ENCODE measurements at regions not wholly inside any gene's neighbourhood (a gene's known extent, or its start where the extent isn't known, plus 50 kb on each side); places are given as distances from the start of the nearest gene placed in this dataset.

DNA sequence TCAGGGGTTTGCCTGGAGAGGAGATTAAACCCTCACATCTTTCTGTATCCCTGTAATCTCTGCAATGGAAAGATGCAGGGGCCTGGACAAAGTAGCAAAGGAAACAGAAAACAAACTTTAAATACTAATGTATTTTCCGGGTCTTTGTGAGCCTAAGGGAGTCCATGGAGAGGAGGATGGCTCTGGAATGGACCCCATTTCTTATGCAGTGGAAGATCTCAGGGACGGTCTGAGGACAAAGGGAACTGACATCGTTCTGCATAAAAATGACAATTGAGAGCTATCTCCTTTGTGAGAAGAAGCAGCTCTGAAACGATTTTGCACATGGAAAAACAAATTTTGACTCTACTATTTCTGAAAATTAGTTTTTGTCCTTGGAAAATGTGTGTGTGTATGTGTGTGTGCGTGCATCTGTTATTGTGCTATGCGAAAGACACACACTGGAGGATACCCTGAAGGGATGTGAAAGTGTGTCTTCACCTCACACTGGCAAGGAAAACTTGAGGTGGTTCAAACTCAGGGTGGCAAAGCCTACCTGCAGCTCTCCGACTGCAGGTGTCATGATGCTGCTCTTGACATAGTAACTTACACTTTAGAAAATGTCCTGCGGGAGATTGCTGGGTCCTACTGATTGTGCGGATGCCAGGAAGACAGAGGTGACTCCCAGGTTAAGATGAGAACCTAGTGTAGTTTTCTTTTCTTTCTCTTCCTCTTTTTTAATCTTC lies 126.4 kb upstream of the JADE1 start:
- Histone ChIP-seq H3K4me3 (ENCODE audit: low read depth, low read length) (no peak overlapping the region), H3K27ac (ENCODE audit: extremely low read depth, low read depth, low read length) (no peak overlapping the region), H3K36me3 (ENCODE audit: control insufficient read depth in 2 of 2, insufficient read depth in 1 of 2, low read length in 2 of 2) (no peaks in the 10 kb centered on the region), H3K9me3 (ENCODE audit: control insufficient read depth, insufficient read depth, low read depth, low read length) (no peaks in the 10 kb centered on the region), H3K4me1 (ENCODE audit: control insufficient read depth, insufficient read depth, low read length) (no peaks in the 10 kb centered on the region)
- TF ChIP-seq, protein P1, sequence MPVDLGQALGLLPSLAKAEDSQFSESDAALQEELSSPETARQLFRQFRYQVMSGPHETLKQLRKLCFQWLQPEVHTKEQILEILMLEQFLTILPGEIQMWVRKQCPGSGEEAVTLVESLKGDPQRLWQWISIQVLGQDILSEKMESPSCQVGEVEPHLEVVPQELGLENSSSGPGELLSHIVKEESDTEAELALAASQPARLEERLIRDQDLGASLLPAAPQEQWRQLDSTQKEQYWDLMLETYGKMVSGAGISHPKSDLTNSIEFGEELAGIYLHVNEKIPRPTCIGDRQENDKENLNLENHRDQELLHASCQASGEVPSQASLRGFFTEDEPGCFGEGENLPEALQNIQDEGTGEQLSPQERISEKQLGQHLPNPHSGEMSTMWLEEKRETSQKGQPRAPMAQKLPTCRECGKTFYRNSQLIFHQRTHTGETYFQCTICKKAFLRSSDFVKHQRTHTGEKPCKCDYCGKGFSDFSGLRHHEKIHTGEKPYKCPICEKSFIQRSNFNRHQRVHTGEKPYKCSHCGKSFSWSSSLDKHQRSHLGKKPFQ (tag by site-specific recombination; IDR thresholded peaks at IDR 0.05): no peak
- no peak for TF ChIP-seq ZXDB (tag by site-specific recombination; IDR thresholded peaks at IDR 0.05)
- TF ChIP-seq ZNF223 (tag by site-specific recombination; IDR thresholded peaks at IDR 0.05): no peak
- TF ChIP-seq ZNF280C (tag by site-specific recombination; IDR thresholded peaks at IDR 0.05): no peak
- no peak for TF ChIP-seq ZSCAN4 (tag by site-specific recombination; IDR thresholded peaks at IDR 0.05)
- TF ChIP-seq ZNF184 (tag by site-specific recombination; IDR thresholded peaks at IDR 0.05): no peak
- TF ChIP-seq ZIC2 (tag by site-specific recombination; IDR thresholded peaks at IDR 0.05): no peak
- TF ChIP-seq MZF1 (tag by site-specific recombination; IDR thresholded peaks at IDR 0.05; ENCODE audit: borderline replicate concordance): no peak
- no peak for TF ChIP-seq ZNF114 (tag by site-specific recombination; IDR thresholded peaks at IDR 0.05)
- no peak for TF ChIP-seq ZNF133 (tag by site-specific recombination; IDR thresholded peaks at IDR 0.05)
- no peak for TF ChIP-seq ZNF768 (tag by site-specific recombination; IDR thresholded peaks at IDR 0.05)
- no peak for TF ChIP-seq SETDB1 (IDR thresholded peaks at IDR 0.05; ENCODE audit: insufficient read length, low read length)
- TF ChIP-seq ZNF558 (tag by site-specific recombination; IDR thresholded peaks at IDR 0.05): no peak
- TF ChIP-seq ZNF335 (tag by site-specific recombination; conservative IDR thresholded peaks at IDR 0.05): no peak
- TF ChIP-seq ZNF10 (tag by site-specific recombination; IDR thresholded peaks at IDR 0.05): no peak
- TF ChIP-seq ZNF639 (tag by site-specific recombination; IDR thresholded peaks at IDR 0.05): no peak
- ChIA-PET POLR2A (no interaction called here), CTCF (no interaction called here)

- H3K9me3 ChIP-seq (ENCODE audit: control insufficient read depth, insufficient read depth, low read depth, low read length): no peaks in the 10 kb centered on the region
- H3K27ac ChIP-seq (ENCODE audit: extremely low read depth, low read depth, low read length): no peak overlapping the region
- TF ChIP-seq PRDM1 (tag by site-specific recombination; IDR thresholded peaks at IDR 0.05): no peak
- no peak for TF ChIP-seq ZNF112 (tag by site-specific recombination; IDR thresholded peaks at IDR 0.05)
- no peak for TF ChIP-seq ZNF596 (tag by site-specific recombination; IDR thresholded peaks at IDR 0.05)
- TF ChIP-seq ZNF302 (tag by site-specific recombination; IDR thresholded peaks at IDR 0.05; ENCODE audit: low read depth): no peak
- TF ChIP-seq ZNF501 (tag by site-specific recombination; IDR thresholded peaks at IDR 0.05): no peak
- no peak for TF ChIP-seq GLI2 (tag by site-specific recombination; IDR thresholded peaks at IDR 0.05; ENCODE audit: borderline replicate concordance, low read depth)
- TF ChIP-seq, protein P2, sequence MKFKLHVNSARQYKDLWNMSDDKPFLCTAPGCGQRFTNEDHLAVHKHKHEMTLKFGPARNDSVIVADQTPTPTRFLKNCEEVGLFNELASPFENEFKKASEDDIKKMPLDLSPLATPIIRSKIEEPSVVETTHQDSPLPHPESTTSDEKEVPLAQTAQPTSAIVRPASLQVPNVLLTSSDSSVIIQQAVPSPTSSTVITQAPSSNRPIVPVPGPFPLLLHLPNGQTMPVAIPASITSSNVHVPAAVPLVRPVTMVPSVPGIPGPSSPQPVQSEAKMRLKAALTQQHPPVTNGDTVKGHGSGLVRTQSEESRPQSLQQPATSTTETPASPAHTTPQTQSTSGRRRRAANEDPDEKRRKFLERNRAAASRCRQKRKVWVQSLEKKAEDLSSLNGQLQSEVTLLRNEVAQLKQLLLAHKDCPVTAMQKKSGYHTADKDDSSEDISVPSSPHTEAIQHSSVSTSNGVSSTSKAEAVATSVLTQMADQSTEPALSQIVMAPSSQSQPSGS (tag by site-specific recombination; IDR thresholded peaks at IDR 0.05; ENCODE audit: low read depth): no peak
- TF ChIP-seq, protein P3, sequence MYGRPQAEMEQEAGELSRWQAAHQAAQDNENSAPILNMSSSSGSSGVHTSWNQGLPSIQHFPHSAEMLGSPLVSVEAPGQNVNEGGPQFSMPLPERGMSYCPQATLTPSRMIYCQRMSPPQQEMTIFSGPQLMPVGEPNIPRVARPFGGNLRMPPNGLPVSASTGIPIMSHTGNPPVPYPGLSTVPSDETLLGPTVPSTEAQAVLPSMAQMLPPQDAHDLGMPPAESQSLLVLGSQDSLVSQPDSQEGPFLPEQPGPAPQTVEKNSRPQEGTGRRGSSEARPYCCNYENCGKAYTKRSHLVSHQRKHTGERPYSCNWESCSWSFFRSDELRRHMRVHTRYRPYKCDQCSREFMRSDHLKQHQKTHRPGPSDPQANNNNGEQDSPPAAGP (tag by site-specific recombination; IDR thresholded peaks at IDR 0.05): no peak
- TF ChIP-seq ZNF335 (tag by site-specific recombination; conservative IDR thresholded peaks at IDR 0.05): no peak
- no peak for TF ChIP-seq ZNF266 (tag by site-specific recombination; IDR thresholded peaks at IDR 0.05; ENCODE audit: low read depth)
- no peak for TF ChIP-seq ZNF768 (tag by site-specific recombination; IDR thresholded peaks at IDR 0.05)
- no peak for TF ChIP-seq OVOL3 (tag by site-specific recombination; IDR thresholded peaks at IDR 0.05)
- no peak for TF ChIP-seq ZNF558 (tag by site-specific recombination; IDR thresholded peaks at IDR 0.05)
- no peak for TF ChIP-seq ZNF792 (tag by site-specific recombination; IDR thresholded peaks at IDR 0.05)
- TF ChIP-seq ZNF677 (tag by site-specific recombination; IDR thresholded peaks at IDR 0.05): no peak
- H3K4me3 ChIP-seq (ENCODE audit: low read depth, low read length): no peak overlapping the region
- no peaks in the 10 kb centered on the region for H3K36me3 ChIP-seq (ENCODE audit: control insufficient read depth in 2 of 2, insufficient read depth in 1 of 2, low read length in 2 of 2)
- ChIA-PET CTCF (no interaction called here), POLR2A (no interaction called here)
- H3K4me1 ChIP-seq (ENCODE audit: control insufficient read depth, insufficient read depth, low read length): no peaks in the 10 kb centered on the region
Measured at GRCh38 chr4:128676095-128676494, 133.4 kb upstream of the JADE1 start.

All from HEK293 (cell line).